ENCODE measurements at regions not wholly inside any gene's neighbourhood (a gene's known extent, or its start where the extent isn't known, plus 50 kb on each side); places are given as distances from the start of the nearest gene placed in this dataset.

DNA sequence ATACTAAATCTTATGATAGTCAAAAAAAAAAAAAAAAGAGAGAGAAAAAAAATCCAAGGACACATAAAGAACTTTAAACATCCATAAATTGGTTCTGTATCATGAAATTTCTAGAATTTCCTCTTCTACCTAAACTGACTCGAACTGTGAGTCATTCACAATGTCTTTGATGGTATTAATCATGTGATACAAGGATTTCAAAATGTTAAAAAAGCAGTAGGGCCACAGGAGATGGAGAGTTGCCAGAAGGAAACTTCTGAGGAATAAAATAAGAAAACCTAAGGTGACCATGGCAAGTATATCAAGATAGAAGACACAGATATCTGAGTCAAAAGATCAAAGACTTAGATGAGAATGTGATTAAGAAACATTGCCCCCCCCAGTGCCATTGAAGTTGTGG is 1320.9 kb upstream of the FLRT2 start:
- TF ChIP-seq SIN3A (IDR thresholded peaks at IDR 0.05; ENCODE audit: borderline replicate concordance, insufficient read depth, low read length) (no peak), POLR2AphosphoS5 (IDR thresholded peaks at IDR 0.05; ENCODE audit: low read depth, low read length) (no peak)
